A549 (cell line): ENCODE measurements at regions not wholly inside any gene's neighbourhood (a gene's known extent, or its start where the extent isn't known, plus 50 kb on each side); places are given as distances from the start of the nearest gene placed in this dataset.

Experiments
- BHLHE40 ChIP-seq: IDR thresholded peaks from 2 replicates; pipeline ENCODE4 v1.6.1; 2012; ENCODE audit warnings: low read depth, low read length, inconsistent platforms
- CEBPB ChIP-seq, 2 experiments: fragments of >200 bp in 1 of 2; sonication (Bioruptor Twin) in 1 of 2; formaldehyde crosslinking in 1 of 2; IDR thresholded peaks; 2 replicates each; pipeline ENCODE4 v1.6.1; 2012 to 2016
- CHD4 ChIP-seq: fragments of 200-600 bp; sonication (generic); IDR thresholded peaks from 2 replicates; pipeline ENCODE4 v1.6.1; 2016; ENCODE audit warnings: antibody characterized with exemption, mild to moderate bottlenecking, borderline replicate concordance
- CTCF ChIP-seq: fragments of >200 bp; sonication (Bioruptor Twin); formaldehyde crosslinking; IDR thresholded peaks from 3 replicates; pipeline ENCODE4 v1.5.1; 2016
- EP300 ChIP-seq, 2 experiments: fragments of >200 bp; sonication (Bioruptor Twin); formaldehyde crosslinking; IDR thresholded peaks; 2 replicates in 1 of 2; 3 replicates in 1 of 2; pipeline ENCODE4 v1.6.1; 2016 to 2017
- GATA3 ChIP-seq: IDR thresholded peaks from 2 replicates; pipeline ENCODE4 v1.6.1; 2012; ENCODE audit warnings: borderline replicate concordance
- JUNB ChIP-seq: fragments of >200 bp; sonication (Bioruptor Twin); formaldehyde crosslinking; IDR thresholded peaks from 2 replicates; pipeline ENCODE4 v1.6.1; 2016
- MYC ChIP-seq: IDR thresholded peaks from 2 replicates; pipeline ENCODE4 v1.6.1; 2012; ENCODE audit warnings: mild to moderate bottlenecking, inconsistent platforms, low read length, improper control_type of control experiment, borderline replicate concordance
- POLR2A ChIP-seq: IDR thresholded peaks from 2 replicates; pipeline ENCODE4 v1.6.1; 2012; ENCODE audit warnings: mild to moderate bottlenecking, low read length
- POLR2AphosphoS2 ChIP-seq: conservative IDR thresholded peaks from 2 replicates; pipeline ENCODE4 v1.6.1; 2012; ENCODE audit warnings: low read length, improper control_type of control experiment, inconsistent platforms
- RAD21 ChIP-seq, 2 experiments: fragments of >200 bp in 1 of 2; sonication (Bioruptor Twin) in 1 of 2; formaldehyde crosslinking in 1 of 2; IDR thresholded peaks in 1 of 2; conservative IDR thresholded peaks in 1 of 2; 2 replicates in 1 of 2; 3 replicates in 1 of 2; pipeline ENCODE4 v1.6.1; 2012 to 2018; ENCODE audit warnings: inconsistent platforms in 1 of 2
- ZFP36 ChIP-seq: fragments of 450-650 bp; IDR thresholded peaks from 2 replicates; pipeline ENCODE4 v1.6.1; 2014; ENCODE audit warnings: borderline replicate concordance; ENCODE audit not compliant: partially characterized antibody
- TF ChIP-seq, protein P1 (sequence below): IDR thresholded peaks from 2 replicates; pipeline ENCODE4 v1.6.1; 2012

DNA sequence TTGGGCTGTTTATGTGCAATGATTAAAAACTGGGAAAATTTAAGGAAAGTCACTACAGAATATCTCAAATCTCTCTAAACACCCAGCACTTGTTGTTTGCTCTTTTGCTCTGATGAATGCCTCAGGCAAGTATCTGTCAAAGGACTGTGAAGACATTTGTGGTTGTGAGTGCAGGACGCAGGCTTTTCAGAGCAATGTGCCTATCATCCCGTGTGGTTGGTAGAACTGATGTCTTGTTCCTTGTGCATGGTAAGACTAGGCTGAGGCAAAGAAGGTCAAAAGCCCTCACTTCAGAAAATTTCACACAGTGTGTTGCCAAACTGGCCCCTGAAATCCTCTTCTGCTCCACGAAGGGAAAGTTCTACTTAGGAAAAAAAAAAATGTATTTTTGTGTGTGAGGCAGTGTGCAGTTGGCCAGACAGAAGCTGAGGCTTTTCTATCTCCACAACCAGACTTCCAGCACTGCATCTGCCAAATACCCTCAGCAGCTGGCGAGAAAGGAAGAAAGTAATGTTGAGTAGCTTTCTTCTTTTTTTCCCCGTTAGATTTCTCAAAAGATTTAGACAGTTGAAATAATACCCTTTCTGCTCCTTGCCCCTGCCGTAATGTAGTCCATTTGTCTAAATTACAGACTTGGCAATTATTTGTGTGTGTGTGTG is 1103.1 kb downstream of the VRK1 start:
- no peak for TF ChIP-seq CTCF
- no peak for TF ChIP-seq EP300 (IDR thresholded peaks at IDR 0.05)
- no peak for TF ChIP-seq ZFP36
- no peak for TF ChIP-seq GATA3
- TF ChIP-seq, protein P1, sequence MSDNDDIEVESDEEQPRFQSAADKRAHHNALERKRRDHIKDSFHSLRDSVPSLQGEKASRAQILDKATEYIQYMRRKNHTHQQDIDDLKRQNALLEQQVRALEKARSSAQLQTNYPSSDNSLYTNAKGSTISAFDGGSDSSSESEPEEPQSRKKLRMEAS, result no peak
- TF ChIP-seq POLR2A, result no peak
- TF ChIP-seq CEBPB (IDR thresholded peaks at IDR 0.05), result no peak
- TF ChIP-seq POLR2AphosphoS2, result no peak
- TF ChIP-seq MYC, result no peak
- no peak for TF ChIP-seq JUNB
- TF ChIP-seq RAD21 (conservative IDR thresholded peaks at IDR 0.05 in 1 of 2, IDR thresholded peaks at IDR 0.05 in 1 of 2), result no peak
- TF ChIP-seq CHD4, result no peak
- no peak for TF ChIP-seq BHLHE40
